ENCODE measurements at regions not wholly inside any gene's neighbourhood (a gene's known extent, or its start where the extent isn't known, plus 50 kb on each side); places are given as distances from the start of the nearest gene placed in this dataset.

GRCh38 chr7:54901840-54902239, 117.0 kb upstream of the EGFR start:
- no peak for TF ChIP-seq CTCF (IDR thresholded peaks at IDR 0.05; ENCODE audit: insufficient read depth, low read depth, low read length)
- ChIA-PET POLR2A (no interaction called here), CTCF (interaction anchor here (1.1 to 5.4 kb wide), 3 partner anchors 13 to 354 kb away, joined by 3 to 17 read pairs (median 3); no protein-coding TSS in a partner anchor)
- no peaks in the 10 kb centered on the region for H3K36me3 ChIP-seq (ENCODE audit: control insufficient read depth, insufficient read depth, low read length)
- H3K4me3 ChIP-seq (ENCODE audit: low read depth, low read length) = no peak overlapping the region
- H3K27me3 ChIP-seq (ENCODE audit: control insufficient read depth, insufficient read depth, low read length) = no peaks in the 10 kb centered on the region
- DNase-seq (ENCODE audit: low read depth) = no peak

GRCh38 chr7:54904130-54904529, 114.7 kb upstream of the EGFR start:
- DNase-seq (ENCODE audit: low read depth) = peak; percentile 98

GRCh38 chr7:54904986-54905385, 113.8 kb upstream of the EGFR start:
- TF ChIP-seq CTCF (IDR thresholded peaks at IDR 0.05; ENCODE audit: insufficient read depth, low read depth, low read length) = no peak
- POLR2A ChIA-PET = no interaction called here
- peak; percentile 35 for DNase-seq (ENCODE audit: low read depth)

More at GRCh38 chr7:54904130-54904529, 114.7 kb upstream of the EGFR start:
- Histone ChIP-seq H3K4me3 (ENCODE audit: low read depth, low read length) (no peak overlapping the region), H3K27me3 (ENCODE audit: control insufficient read depth, insufficient read depth, low read length) (no peaks in the 10 kb centered on the region), H3K36me3 (ENCODE audit: control insufficient read depth, insufficient read depth, low read length) (no peaks in the 10 kb centered on the region)
- TF ChIP-seq CTCF (IDR thresholded peaks at IDR 0.05; ENCODE audit: insufficient read depth, low read depth, low read length) = no peak
- CTCF ChIA-PET = interaction anchor here (1.8 to 5.4 kb wide), 2 partner anchors 11 to 351 kb away, joined by 4 to 17 read pairs; no protein-coding TSS in a partner anchor
- POLR2A ChIA-PET = no interaction called here

GRCh38 chr7:54906963-54907362, 111.9 kb upstream of the EGFR start:
- no peaks in the 10 kb centered on the region for H3K36me3 ChIP-seq (ENCODE audit: control insufficient read depth, insufficient read depth, low read length)
- DNase-seq (ENCODE audit: low read depth) = no peak
- H3K27me3 ChIP-seq (ENCODE audit: control insufficient read depth, insufficient read depth, low read length) = no peaks in the 10 kb centered on the region
- no peak overlapping the region for H3K4me3 ChIP-seq (ENCODE audit: low read depth, low read length)
- TF ChIP-seq CTCF (IDR thresholded peaks at IDR 0.05; ENCODE audit: insufficient read depth, low read depth, low read length) = no peak
- CTCF ChIA-PET = interaction anchor here (5.4 kb wide), 1 partner anchor 348 kb away, joined by 17 read pairs; no protein-coding TSS in a partner anchor
- POLR2A ChIA-PET = no interaction called here

More at GRCh38 chr7:54904986-54905385, 113.8 kb upstream of the EGFR start:
- CTCF ChIA-PET = interaction anchor here (0.9 to 5.4 kb wide), 4 partner anchors 10 to 350 kb away, joined by 3 to 17 read pairs (median 5); no protein-coding TSS in a partner anchor
- Histone ChIP-seq H3K36me3 (ENCODE audit: control insufficient read depth, insufficient read depth, low read length) (no peaks in the 10 kb centered on the region), H3K4me3 (ENCODE audit: low read depth, low read length) (no peak overlapping the region), H3K27me3 (ENCODE audit: control insufficient read depth, insufficient read depth, low read length) (no peaks in the 10 kb centered on the region)

- DNase-seq (ENCODE audit: low read depth) = no peak
- Histone ChIP-seq H3K36me3 (ENCODE audit: control insufficient read depth, insufficient read depth, low read length) (no peaks in the 10 kb centered on the region), H3K27me3 (ENCODE audit: control insufficient read depth, insufficient read depth, low read length) (no peaks in the 10 kb centered on the region), H3K4me3 (ENCODE audit: low read depth, low read length) (no peak overlapping the region)
- no peak for TF ChIP-seq CTCF (IDR thresholded peaks at IDR 0.05; ENCODE audit: insufficient read depth, low read depth, low read length)
- ChIA-PET POLR2A (no interaction called here), CTCF (no interaction called here)
These were observed 110.8 kb upstream of the EGFR start for GRCh38 chr7:54907981-54908380.
